SU-DHL-6 (cell line): ENCODE measurements at regions not wholly inside any gene's neighbourhood (a gene's known extent, or its start where the extent isn't known, plus 50 kb on each side); places are given as distances from the start of the nearest gene placed in this dataset.
"Not testable (repeated sequence)": the region's sequence is repeated elsewhere in the genome, so short reads cannot be mapped to it uniquely, and the experiment has no call there.

ENCODE experiments used
- EZH2phosphoT487 ChIP-seq: fragments of 200-600 bp; sonication (generic), shearing (Covaris generic); conservative IDR thresholded peaks from 2 replicates; pipeline ENCODE4 v1.6.1; 2018; ENCODE audit warnings: mild to moderate bottlenecking, antibody characterized with exemption, low read length, moderate library complexity, mixed read lengths
- TF ChIP-seq, protein P1 (sequence below): fragments of 200-600 bp; sonication (generic); IDR thresholded peaks from one replicate; pipeline ENCODE4 v1.5.1; 2017; ENCODE audit warnings: antibody characterized with exemption, mild to moderate bottlenecking, low read length, moderate library complexity; ENCODE audit not compliant: insufficient read depth, poor library complexity, severe bottlenecking

DNA sequence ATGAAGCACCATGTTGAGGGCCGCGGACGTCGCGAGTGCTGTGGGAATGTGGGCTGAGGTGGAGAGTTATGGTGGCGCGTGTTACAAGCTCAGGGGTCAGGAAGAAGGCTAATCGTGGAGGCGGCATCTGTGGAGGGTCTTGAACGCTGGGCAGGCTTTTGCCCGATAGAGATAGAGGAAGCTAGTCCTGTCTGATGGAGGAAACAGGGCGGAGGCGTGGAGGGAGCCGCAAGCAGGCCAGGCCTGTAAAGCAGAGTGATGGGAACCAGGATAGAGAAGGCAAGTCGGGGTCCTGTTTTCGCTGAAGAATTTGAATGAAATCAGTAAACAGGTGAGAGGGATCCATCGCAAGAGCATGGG is 2654.3 kb upstream of the DEFB115 start:
- TF ChIP-seq, protein P1, sequence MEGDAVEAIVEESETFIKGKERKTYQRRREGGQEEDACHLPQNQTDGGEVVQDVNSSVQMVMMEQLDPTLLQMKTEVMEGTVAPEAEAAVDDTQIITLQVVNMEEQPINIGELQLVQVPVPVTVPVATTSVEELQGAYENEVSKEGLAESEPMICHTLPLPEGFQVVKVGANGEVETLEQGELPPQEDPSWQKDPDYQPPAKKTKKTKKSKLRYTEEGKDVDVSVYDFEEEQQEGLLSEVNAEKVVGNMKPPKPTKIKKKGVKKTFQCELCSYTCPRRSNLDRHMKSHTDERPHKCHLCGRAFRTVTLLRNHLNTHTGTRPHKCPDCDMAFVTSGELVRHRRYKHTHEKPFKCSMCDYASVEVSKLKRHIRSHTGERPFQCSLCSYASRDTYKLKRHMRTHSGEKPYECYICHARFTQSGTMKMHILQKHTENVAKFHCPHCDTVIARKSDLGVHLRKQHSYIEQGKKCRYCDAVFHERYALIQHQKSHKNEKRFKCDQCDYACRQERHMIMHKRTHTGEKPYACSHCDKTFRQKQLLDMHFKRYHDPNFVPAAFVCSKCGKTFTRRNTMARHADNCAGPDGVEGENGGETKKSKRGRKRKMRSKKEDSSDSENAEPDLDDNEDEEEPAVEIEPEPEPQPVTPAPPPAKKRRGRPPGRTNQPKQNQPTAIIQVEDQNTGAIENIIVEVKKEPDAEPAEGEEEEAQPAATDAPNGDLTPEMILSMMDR, result not testable (repeated sequence)
- not testable (repeated sequence) for TF ChIP-seq EZH2phosphoT487
